ENCODE measurements at regions not wholly inside any gene's neighbourhood (a gene's known extent, or its start where the extent isn't known, plus 50 kb on each side); places are given as distances from the start of the nearest gene placed in this dataset.

GRCh38 chr7:113414401-113415035 is 296.2 kb upstream of the SMIM30 start:
- WGBS, 3 donors: 46 to 56% (median 50%) methylated on average over 1 of the region's 1 CpG
- no peaks in the 10 kb centered on the region for H3K4me1 ChIP-seq (ENCODE audit: insufficient read depth)
- no peak for DNase-seq
- no peaks in the 10 kb centered on the region for H3K27me3 ChIP-seq
- no peak overlapping the region for H3K4me3 ChIP-seq
- TF ChIP-seq POLR2A (IDR thresholded peaks at IDR 0.05) (no peak), CTCF (IDR thresholded peaks at IDR 0.05) (no peak), EP300 (IDR thresholded peaks at IDR 0.05) (no peak)
- intact Hi-C loops (cut with DNase I): no loop called here
- no peaks in the 10 kb centered on the region for H3K9me3 ChIP-seq
- H3K36me3 ChIP-seq: no peaks in the 10 kb centered on the region
- H3K27ac ChIP-seq: no peak overlapping the region

GRCh38 chr7:113412410-113412809 is 294.1 kb upstream of the SMIM30 start:
- TF ChIP-seq EP300 (IDR thresholded peaks at IDR 0.05) (no peak), POLR2A (IDR thresholded peaks at IDR 0.05) (no peak), CTCF (IDR thresholded peaks at IDR 0.05) (no peak)
- Histone ChIP-seq H3K36me3 (no peaks in the 10 kb centered on the region), H3K27me3 (no peaks in the 10 kb centered on the region), H3K9me3 (no peaks in the 10 kb centered on the region), H3K4me1 (ENCODE audit: insufficient read depth) (no peaks in the 10 kb centered on the region), H3K4me3 (no peak overlapping the region), H3K27ac (no peak overlapping the region)
- DNase-seq: no peak
- 68 to 89% (median 77%) methylated on average over 1 of the region's 1 CpG for WGBS, 3 donors
- intact Hi-C loops (cut with DNase I): no loop called here

- Histone ChIP-seq H3K27me3 (no peaks in the 10 kb centered on the region), H3K4me1 (ENCODE audit: insufficient read depth) (no peaks in the 10 kb centered on the region), H3K36me3 (no peaks in the 10 kb centered on the region), H3K27ac (no peak overlapping the region), H3K9me3 (no peaks in the 10 kb centered on the region), H3K4me3 (no peak overlapping the region)
- no peak for TF ChIP-seq POLR2A (IDR thresholded peaks at IDR 0.05)
- no peak for TF ChIP-seq EP300 (IDR thresholded peaks at IDR 0.05)
- TF ChIP-seq CTCF (IDR thresholded peaks at IDR 0.05): no peak
- DNase-seq: no peak
- intact Hi-C loops (cut with DNase I): no loop called here
- 85 to 94% (median 86%) methylated on average over 1 of the region's 1 CpG for WGBS, 3 donors
Measured at GRCh38 chr7:113410796-113411195, 292.4 kb upstream of the SMIM30 start.

- no peak for DNase-seq
- Histone ChIP-seq H3K27ac (no peak overlapping the region), H3K4me3 (no peak overlapping the region), H3K27me3 (no peaks in the 10 kb centered on the region), H3K36me3 (no peaks in the 10 kb centered on the region), H3K9me3 (no peaks in the 10 kb centered on the region), H3K4me1 (ENCODE audit: insufficient read depth) (no peaks in the 10 kb centered on the region)
- 35 to 50% (median 39%) methylated on average over 1 of the region's 1 CpG for WGBS, 3 donors
- intact Hi-C loops (cut with DNase I): loop anchor here in 1 of 4 donors (10.0 kb wide), 1 partner anchor 394 kb away; no protein-coding TSS in a partner anchor
- TF ChIP-seq CTCF (IDR thresholded peaks at IDR 0.05): no peak
- no peak for TF ChIP-seq EP300 (IDR thresholded peaks at IDR 0.05)
- TF ChIP-seq POLR2A (IDR thresholded peaks at IDR 0.05): no peak
Measured at GRCh38 chr7:113408999-113409398, 290.6 kb upstream of the SMIM30 start.
